GM12891 (cell line): ENCODE measurements at regions not wholly inside any gene's neighbourhood (a gene's known extent, or its start where the extent isn't known, plus 50 kb on each side); places are given as distances from the start of the nearest gene placed in this dataset.

Source experiments
- POLR2A ChIP-seq: IDR thresholded peaks from 2 replicates; pipeline ENCODE4 v1.6.1; 2011; ENCODE audit warnings: low read depth, low read length, control low read depth
- POLR2AphosphoS5 ChIP-seq: IDR thresholded peaks from 2 replicates; pipeline ENCODE4 v1.6.1; 2011; ENCODE audit warnings: low read depth, low read length, control low read depth
- SPI1 ChIP-seq: IDR thresholded peaks from 2 replicates; pipeline ENCODE4 v1.6.1; 2011; ENCODE audit warnings: low read depth, low read length, control low read depth

- TF ChIP-seq SPI1 (no peak), POLR2AphosphoS5 (no peak), POLR2A (no peak)
These were observed 189.3 kb upstream of the TLE4 start for GRCh38 chr9:79382458-79382857.
